NCI-H524 (cell line): ENCODE measurements at regions not wholly inside any gene's neighbourhood (a gene's known extent, or its start where the extent isn't known, plus 50 kb on each side); places are given as distances from the start of the nearest gene placed in this dataset.
"Not testable (repeated sequence)": the region's sequence is repeated elsewhere in the genome, so short reads cannot be mapped to it uniquely, and the experiment has no call there.

Source experiments
- DNase-seq, 2 experiments: peaks; one replicate each; lab custom pipeline; 2025; lab: John Stamatoyannopoulos, UW

- DNase-seq = peak; percentile 4 to 58
These were observed 220.9 kb upstream of the KCNK2 start for GRCh38 chr1:214861615-214862014.

- no peak for DNase-seq
These were observed 220.1 kb upstream of the KCNK2 start for GRCh38 chr1:214862421-214862820.

DNA sequence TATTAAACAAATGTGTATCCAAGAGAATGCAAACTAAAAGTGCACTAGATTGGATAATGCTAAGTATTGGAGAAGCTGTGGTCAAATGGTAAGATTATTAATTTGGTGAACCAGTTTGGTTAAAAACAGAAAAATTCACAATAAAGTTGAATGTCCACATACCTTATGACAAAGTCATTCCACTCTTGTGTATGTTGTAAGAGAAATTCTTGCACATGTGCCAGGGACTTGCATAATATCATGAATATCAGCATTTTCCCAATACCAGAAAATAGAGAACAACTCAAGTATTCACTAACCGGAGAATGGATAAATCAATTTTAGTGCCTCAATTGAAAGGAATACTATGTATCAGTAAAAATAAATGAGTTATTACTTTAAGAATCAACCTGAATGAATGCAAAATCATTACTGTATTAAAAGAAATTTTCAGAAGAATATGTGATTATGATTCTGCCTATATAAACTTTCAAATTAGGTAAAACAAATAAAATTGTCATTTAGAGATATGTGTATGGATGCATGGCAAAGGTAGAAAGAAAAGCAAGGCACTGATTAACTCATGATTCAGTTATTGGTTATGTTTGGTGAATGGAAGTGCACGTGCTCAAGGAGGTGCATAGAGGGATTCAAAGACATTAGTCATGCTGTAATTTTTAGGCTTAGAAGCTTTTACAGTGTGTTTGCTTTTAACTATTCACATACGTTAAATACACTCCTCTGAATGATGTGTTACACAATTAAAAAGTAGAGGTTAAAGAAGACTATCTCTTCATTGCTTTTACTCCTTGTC lies 217.4 kb upstream of the KCNK2 start:
- DNase-seq = no peak

- DNase-seq = not testable (repeated sequence)
These were observed 212.1 kb upstream of the KCNK2 start for GRCh38 chr1:214870426-214870825.

DNA sequence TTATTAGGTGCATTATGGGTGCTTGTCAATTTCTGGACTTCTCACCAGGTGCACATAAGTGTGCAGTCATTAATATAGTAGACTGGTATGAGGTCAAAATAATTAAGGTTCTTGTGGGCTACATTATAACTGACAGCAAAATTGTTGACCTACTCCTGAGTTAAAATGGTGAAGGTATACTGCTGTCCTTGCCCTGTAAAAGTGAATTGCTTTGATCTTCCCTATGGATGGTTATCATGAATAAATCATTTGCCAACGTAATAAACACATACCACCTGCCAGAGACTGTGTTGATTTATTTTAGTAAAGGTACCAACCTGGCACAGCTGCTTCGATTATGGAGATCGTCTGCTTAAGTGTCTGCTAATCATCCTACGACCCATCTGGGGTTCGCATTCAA lies 201.6 kb upstream of the KCNK2 start:
- peak in 1 of 2 experiments; percentile 62 for DNase-seq

DNA sequence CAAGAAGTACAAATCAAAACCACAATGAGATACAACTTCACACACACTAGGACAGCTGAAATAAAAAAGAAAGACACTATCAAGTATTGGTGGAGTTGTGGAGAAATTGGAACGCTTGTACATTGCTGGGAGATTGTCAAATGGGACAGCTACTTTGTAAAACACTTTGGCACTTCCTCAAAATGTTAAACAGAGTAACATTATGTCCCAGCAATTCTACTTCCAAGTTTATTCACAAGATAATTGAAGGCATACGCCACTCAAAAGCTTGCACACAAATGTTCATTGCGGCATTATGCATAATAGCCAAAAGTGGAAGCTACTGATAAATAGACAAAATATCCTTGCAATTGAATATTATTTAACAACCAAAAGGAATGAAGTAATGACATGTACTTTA lies 199.9 kb upstream of the KCNK2 start:
- DNase-seq = no peak

DNA sequence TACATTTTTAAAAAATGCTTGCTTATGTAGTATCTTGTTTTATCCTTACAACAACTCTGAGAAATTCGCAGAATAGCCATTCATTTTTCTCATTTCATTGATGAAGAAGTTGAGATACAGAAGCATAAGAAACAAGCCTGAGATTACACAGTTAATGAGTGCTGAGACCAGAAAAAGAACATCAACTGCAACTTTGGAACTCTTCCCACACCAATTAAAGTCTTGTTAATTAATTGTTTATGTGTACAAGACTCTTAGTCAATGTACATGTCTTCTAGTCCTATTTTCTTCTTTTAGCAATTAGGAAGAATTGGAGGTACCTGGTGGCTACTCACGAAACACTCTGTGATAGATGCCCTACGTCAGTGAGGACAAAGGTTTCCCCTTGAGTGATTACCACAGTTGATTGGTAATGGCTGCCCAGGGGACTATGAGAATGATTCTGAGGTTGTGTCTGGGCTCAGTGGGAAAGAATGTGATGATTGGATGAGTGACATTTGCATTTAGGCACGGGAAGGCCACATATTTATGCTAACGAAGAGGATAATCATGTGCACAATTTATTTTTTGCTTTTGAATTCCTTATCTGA lies 187.4 kb upstream of the KCNK2 start:
- no peak for DNase-seq

GRCh38 chr1:214896921-214897320 lies 185.6 kb upstream of the KCNK2 start:
- no peak for DNase-seq

DNA sequence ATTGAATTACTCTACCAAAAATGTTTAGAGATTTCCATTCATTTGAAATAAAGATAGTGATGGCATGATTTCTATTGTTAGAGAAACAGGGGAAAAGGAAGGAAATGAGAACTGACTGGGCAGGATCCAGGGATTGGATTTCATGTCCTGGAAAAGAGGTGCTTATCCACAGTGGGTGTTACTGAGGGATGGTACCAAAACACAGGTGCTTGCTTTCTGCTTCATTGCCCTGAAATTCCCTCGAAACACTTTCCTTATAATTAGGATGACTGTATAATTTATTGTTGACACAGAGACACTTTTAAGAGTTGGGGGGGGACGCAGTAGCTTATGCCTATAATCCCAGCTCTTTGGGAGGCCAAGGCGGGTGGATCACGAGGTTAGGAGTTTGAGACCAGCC lies 185.0 kb upstream of the KCNK2 start:
- peak in 1 of 2 experiments; percentile 41 for DNase-seq

DNA sequence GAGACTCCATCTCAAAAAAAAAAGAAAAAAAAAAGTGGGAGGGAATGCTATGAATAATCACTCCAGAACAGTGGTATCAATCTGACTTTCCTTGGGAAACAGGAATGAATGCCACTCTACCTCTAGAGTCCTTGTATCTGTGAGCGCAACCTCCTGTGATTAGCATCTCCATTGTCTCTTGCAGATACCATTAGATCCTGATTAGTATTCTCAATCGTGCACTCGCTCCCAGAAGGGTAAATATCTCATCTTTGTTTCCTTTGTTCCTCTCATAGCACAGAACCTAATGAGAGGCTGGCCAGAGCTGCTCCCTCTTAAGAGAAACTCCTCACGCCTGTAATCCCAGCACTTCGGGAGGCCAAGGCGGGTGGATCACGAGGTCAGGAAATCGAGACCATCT lies 184.4 kb upstream of the KCNK2 start:
- no peak for DNase-seq

- no peak for DNase-seq
These were observed 183.8 kb upstream of the KCNK2 start for GRCh38 chr1:214898718-214899117.

- DNase-seq = no peak
These were observed 182.6 kb upstream of the KCNK2 start for GRCh38 chr1:214899908-214900460.

DNA sequence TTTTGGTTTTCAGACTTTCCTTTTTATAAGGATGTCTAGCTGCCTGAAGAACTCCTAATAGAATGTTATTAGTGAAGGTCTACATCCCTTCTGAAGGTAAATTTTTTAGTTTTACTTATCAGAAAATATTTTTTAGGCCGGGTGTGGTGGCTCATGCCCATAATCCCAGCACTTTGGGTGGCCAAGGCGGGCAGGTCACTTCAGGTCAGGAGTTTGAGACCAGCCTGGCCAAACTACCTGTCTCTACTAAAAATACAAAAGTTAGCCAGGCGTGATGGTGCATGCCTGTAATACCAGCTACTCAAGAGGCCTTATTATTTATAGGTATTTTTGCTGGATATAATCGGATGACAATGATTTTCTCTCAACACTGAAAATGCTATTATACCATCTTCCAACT lies 181.9 kb upstream of the KCNK2 start:
- no peak for DNase-seq

DNA sequence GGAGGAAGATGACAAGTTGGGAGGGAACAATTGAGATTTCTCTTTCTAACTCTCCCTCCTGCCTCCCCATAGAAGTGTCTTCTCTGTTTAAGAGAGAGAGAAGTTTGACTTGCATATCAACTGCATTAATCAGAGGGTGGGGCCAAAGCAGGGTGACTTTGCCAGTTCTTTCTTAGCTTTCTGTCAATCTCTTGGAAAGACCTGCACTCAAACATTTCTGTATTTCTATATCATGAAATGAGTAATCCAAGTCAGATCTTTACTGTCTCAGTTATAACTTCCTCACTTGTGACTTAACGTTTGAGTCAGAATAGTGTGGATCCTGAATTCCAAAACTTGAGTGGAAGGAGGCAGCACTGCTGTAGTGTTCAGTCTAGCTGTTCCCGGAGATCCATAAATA lies 180.8 kb upstream of the KCNK2 start:
- no peak for DNase-seq

DNA sequence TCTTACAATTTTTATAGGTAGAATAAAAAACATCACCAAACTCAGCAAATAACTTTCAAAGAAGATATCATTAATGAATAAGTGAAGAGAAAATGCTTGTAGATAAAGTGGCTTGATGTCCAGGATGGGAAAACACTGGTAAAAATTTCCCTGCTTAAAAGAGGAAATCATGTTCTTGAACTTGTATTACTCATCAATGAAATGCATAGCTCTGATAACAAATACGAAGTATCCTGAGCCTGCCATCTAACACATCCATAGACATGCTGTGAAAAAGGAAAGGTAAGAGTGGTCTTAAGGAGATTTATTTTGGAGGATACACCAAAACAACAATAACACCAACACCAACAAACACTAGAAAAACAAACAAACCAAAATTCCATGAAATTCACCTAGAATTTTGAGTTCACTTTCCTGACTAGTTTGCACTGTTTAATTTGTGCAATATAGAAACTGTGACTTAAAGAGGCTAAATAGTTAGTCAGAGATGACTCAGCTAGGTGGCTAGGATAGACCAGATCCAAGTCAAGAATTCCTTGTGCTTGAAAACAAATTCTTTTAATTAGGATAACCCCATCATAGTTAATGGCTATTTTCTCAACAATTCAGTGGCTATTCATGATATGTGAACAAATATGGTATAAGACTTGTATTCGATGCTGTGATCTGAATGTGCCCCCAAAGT lies 179.8 kb upstream of the KCNK2 start:
- DNase-seq = no peak

DNA sequence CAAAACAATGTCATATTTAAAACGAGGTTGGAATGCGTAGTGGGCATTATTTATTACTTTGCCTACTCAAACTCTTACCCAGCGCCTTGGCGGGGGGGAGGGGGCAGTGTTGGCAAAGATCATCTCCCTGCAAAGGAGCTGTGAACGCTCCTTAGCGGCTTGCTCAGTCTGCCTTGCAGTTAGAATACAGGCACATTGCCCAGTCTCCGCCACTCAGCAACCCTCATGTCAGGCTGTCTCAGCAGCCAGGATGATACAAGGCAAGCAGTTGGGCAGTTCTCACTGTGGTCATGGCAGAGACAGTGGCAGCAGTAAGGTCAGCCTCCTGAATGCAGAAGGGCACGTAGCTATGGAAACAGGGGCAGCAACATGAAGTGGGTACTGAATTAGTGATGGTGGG lies 170.4 kb upstream of the KCNK2 start:
- peak in 1 of 2 experiments; percentile 11 for DNase-seq

GRCh38 chr1:214913966-214914365 lies 168.6 kb upstream of the KCNK2 start:
- DNase-seq = peak in 1 of 2 experiments; percentile 10

DNA sequence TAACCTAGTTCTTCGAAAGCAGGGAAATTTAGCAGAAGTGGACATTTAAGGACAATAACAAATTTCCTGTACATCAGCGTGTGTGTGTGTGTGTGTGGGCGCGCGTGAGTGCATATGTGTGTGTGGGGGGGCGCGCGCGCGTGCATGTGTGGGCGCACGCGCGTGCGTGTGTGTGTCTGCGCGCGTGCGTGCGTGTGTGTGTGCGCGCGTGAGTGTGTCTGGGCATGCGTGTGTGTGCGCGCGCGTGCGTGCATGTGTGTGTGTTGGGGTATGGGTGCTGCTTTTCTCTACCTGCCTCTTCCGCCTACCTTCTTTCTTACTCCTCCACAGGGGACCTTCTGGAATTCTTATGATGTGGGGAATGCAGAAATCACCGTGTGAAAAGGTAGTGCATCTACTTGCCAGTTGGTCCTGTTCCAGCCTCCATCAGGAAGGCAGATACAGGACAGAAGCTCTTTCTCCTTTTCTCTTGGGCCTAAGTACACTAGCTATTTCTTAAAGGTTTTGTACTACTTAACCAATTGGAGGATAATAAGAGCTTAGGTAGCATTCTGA lies 165.4 kb upstream of the KCNK2 start:
- no peak for DNase-seq

DNA sequence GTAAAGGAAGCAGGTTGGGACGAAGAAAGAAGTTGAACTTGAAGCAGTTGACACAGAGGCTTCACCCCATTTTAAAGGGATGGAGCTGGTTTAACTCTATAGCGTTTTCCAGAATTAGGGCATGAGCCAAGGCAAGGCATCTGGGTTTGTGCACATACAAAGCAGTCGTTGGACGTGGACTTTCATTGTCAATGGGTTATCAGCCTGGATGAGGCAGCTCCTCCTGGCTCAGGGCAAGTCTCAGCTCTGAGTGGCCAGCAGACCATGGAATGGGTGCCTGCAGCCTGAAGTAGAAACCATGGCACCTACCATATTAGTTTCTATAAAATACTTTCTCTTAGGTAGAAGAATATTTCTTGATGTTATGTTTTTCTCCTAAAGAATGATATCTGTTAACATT lies 163.8 kb upstream of the KCNK2 start:
- no peak for DNase-seq

DNA sequence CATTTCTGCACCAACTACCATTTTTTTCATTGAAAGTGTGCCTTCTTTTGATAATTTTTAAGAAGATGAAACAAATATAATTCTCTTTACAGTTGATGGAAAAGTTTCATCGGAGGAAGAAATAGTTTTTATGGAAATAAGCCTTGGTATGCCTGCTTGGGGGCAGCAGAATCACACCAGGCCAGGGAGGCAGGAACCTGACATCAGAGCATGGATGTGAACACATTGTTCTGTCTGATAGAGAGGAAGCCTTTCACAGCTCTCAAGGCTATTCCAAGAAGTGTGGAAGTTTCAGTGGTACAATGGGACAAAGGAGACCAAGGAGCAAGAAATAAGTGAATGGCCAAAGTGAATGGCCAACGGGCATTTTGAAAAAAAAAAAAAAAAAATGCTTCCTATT lies 162.2 kb upstream of the KCNK2 start:
- no peak for DNase-seq

DNA sequence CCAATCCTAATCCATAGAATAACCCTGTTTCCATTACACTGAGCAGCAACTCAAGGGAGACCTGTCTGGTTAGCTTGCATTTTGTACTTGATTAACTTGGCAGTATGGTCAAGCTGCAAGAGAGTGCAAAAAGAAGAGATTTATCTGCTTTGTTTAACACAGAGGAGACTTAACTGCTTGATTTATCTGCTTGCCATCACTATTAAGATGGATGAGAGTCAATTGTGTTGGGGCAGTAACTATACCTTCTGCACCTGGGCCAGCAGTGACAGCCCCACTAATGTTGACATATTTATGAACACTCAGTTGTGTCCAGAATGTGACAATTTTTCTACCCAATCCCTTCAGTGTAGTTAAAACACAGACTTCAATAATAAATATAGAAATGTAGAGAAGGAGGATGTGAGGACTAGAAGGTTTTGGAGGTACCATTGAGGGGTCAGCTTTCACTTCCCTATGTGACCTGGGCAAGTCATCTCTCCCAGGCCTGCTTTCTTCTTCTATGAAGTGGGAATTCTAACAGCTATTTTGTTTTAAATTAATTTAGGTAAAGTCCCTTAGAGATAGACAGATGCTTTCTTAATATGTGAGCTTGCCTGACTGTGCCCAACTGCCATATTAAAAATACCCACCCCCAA lies 159.1 kb upstream of the KCNK2 start:
- DNase-seq = no peak

GRCh38 chr1:214927796-214928195 lies 154.7 kb upstream of the KCNK2 start:
- DNase-seq = no peak
